Iris pigment epithelial cell (primary cell): ENCODE measurements at regions not wholly inside any gene's neighbourhood (a gene's known extent, or its start where the extent isn't known, plus 50 kb on each side); places are given as distances from the start of the nearest gene placed in this dataset.
"Not testable (repeated sequence)": the region's sequence is repeated elsewhere in the genome, so short reads cannot be mapped to it uniquely, and the experiment has no call there.

Experiments used
- DNase-seq: peaks from one replicate; pipeline ENCODE4 v3.0.0-alpha.2; 2011; ENCODE audit warnings: low read depth

GRCh38 chr5:63894690-63895089 is 67.6 kb downstream of the HTR1A start:
- no peak for DNase-seq

GRCh38 chr5:63878788-63879187 is 83.5 kb downstream of the HTR1A start:
- DNase-seq, result no peak

- no peak for DNase-seq
Observed at GRCh38 chr5:63877961-63878360, 84.3 kb downstream of the HTR1A start.

GRCh38 chr5:63860379-63860778 is 101.9 kb downstream of the HTR1A start:
- no peak for DNase-seq

- no peak for DNase-seq
Observed at GRCh38 chr5:63854076-63854475, 108.2 kb downstream of the HTR1A start.

- DNase-seq, result no peak
Observed at GRCh38 chr5:63843190-63843589, 119.1 kb downstream of the HTR1A start.

GRCh38 chr5:63837437-63837836 is 124.8 kb downstream of the HTR1A start:
- DNase-seq, result no peak

- no peak for DNase-seq
Observed at GRCh38 chr5:63831381-63831780, 130.9 kb downstream of the HTR1A start.

- DNase-seq, result no peak
Observed at GRCh38 chr5:63825984-63826383, 136.3 kb downstream of the HTR1A start.

- no peak for DNase-seq
Observed at GRCh38 chr5:63823583-63823982, 138.7 kb downstream of the HTR1A start.

- no peak for DNase-seq
Observed at GRCh38 chr5:63822614-63823013, 139.6 kb downstream of the HTR1A start.

GRCh38 chr5:63820577-63820976 is 141.7 kb downstream of the HTR1A start:
- no peak for DNase-seq

GRCh38 chr5:63812693-63813092 is 149.6 kb downstream of the HTR1A start:
- DNase-seq, result no peak

- DNase-seq, result no peak
Observed at GRCh38 chr5:63811961-63812360, 150.3 kb downstream of the HTR1A start.

GRCh38 chr5:63811286-63811685 is 151.0 kb downstream of the HTR1A start:
- DNase-seq, result no peak

GRCh38 chr5:63805151-63805550 is 157.1 kb downstream of the HTR1A start:
- DNase-seq, result no peak

GRCh38 chr5:63803165-63803564 is 159.1 kb downstream of the HTR1A start:
- DNase-seq, result no peak

GRCh38 chr5:63794979-63795378 is 167.3 kb downstream of the HTR1A start:
- no peak for DNase-seq

- no peak for DNase-seq
Observed at GRCh38 chr5:63794296-63794695, 167.9 kb downstream of the HTR1A start.

GRCh38 chr5:63774939-63775338 is 187.3 kb downstream of the HTR1A start:
- DNase-seq, result no peak

- no peak for DNase-seq
Observed at GRCh38 chr5:63768221-63768620, 194.0 kb downstream of the HTR1A start.

GRCh38 chr5:63760965-63761364 is 201.3 kb downstream of the HTR1A start:
- DNase-seq, result no peak

- DNase-seq, result no peak
Observed at GRCh38 chr5:63743096-63743798, 219.0 kb downstream of the HTR1A start.

GRCh38 chr5:63732880-63733279 is 229.4 kb downstream of the HTR1A start:
- not testable (repeated sequence) for DNase-seq
